ENCODE measurements at regions not wholly inside any gene's neighbourhood (a gene's known extent, or its start where the extent isn't known, plus 50 kb on each side); places are given as distances from the start of the nearest gene placed in this dataset.

DNA sequence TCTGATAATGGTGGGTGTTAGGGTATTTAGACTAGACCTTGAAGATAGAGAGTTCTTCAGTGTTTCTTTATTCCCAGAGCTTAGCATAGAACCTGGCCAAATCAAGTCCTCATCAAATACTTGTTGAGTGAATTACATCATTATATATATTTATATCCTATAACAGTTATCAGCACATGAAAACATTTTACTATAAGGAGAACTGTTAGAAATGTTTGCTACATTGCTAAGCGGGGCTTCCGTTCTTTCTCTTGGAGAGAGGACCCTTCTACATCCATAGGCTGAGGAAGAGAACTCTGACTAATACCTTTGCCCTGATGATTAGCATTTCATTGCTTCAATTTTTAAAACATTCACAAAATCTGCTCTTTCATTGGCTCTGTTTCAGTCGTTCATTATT, 66.5 kb upstream of the NBL1 start:
- DNase-seq (no peak), ATAC-seq (ENCODE audit: low read depth) (no peak)
- Histone ChIP-seq H2AFZ (ENCODE audit: insufficient read depth, low read depth, low read length, poor library complexity, severe bottlenecking) (no peak overlapping the region), H3K27me3 (replicated peaks in 1 of 4; ENCODE audit: control extremely low read depth in 1 of 4, control insufficient read depth in 3 of 4, insufficient read depth in 4 of 4, low read length in 3 of 4) (no peaks in the 10 kb centered on the region), H3K9me3 (ENCODE audit: control extremely low read depth in 1 of 3, control insufficient read depth in 2 of 3, insufficient read depth in 1 of 3, low read length in 2 of 3) (peaks cover 0 to 3% (median 3%) of the 10 kb centered on the region in 3 donors), H3K79me2 (ENCODE audit: control insufficient read depth, insufficient read depth, low read length) (no peaks in the 10 kb centered on the region), H3K4me2 (replicated peaks; ENCODE audit: low read depth, low read length, poor library complexity, severe bottlenecking) (no peak overlapping the region), H4K20me1 (ENCODE audit: control insufficient read depth, insufficient read depth, low read length, poor library complexity, severe bottlenecking) (no peaks in the 10 kb centered on the region), H3K36me3 (replicated peaks in 1 of 2; ENCODE audit: control extremely low read depth in 1 of 2, control insufficient read depth in 1 of 2, extremely low read depth in 1 of 2, insufficient read depth in 2 of 2, low read length in 1 of 2) (no peaks in the 10 kb centered on the region), H3K27ac (ENCODE audit: low read length in 2 of 2) (no peak overlapping the region), H3K9ac (ENCODE audit: low read length) (no peak overlapping the region), H3K4me3 (ENCODE audit: control extremely low read depth in 1 of 5, extremely low read depth in 1 of 5, insufficient read depth in 1 of 5, low read depth in 2 of 5, low read length in 4 of 5) (no peak overlapping the region), H3K4me1 (ENCODE audit: control insufficient read depth in 2 of 2, insufficient read depth in 2 of 2, low read length in 2 of 2) (peaks cover 4 to 6% of the 10 kb centered on the region in 2 donors)
- ChIA-PET CTCF (no interaction called here), POLR2A (no interaction called here)
- Mint-ChIP-seq H3K4me1 (peaks cover 8% of the 10 kb centered on the region), H3K27me3 (peaks cover 26% of the 10 kb centered on the region), H3K4me3 (no peak overlapping the region), H3K27ac (no peak overlapping the region), H3K9me3 (ENCODE audit: insufficient read depth) (no peaks in the 10 kb centered on the region)
- no CpG with 5 or more reads among the region's 3 CpGs for WGBS (ENCODE audit: insufficient coverage)
- TF ChIP-seq, protein P1, sequence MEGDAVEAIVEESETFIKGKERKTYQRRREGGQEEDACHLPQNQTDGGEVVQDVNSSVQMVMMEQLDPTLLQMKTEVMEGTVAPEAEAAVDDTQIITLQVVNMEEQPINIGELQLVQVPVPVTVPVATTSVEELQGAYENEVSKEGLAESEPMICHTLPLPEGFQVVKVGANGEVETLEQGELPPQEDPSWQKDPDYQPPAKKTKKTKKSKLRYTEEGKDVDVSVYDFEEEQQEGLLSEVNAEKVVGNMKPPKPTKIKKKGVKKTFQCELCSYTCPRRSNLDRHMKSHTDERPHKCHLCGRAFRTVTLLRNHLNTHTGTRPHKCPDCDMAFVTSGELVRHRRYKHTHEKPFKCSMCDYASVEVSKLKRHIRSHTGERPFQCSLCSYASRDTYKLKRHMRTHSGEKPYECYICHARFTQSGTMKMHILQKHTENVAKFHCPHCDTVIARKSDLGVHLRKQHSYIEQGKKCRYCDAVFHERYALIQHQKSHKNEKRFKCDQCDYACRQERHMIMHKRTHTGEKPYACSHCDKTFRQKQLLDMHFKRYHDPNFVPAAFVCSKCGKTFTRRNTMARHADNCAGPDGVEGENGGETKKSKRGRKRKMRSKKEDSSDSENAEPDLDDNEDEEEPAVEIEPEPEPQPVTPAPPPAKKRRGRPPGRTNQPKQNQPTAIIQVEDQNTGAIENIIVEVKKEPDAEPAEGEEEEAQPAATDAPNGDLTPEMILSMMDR (IDR thresholded peaks at IDR 0.05) = no peak
- TF ChIP-seq EZH2 (IDR thresholded peaks at IDR 0.05; ENCODE audit: borderline replicate concordance, insufficient read depth, low read depth, low read length, poor library complexity, severe bottlenecking) = no peak
- intact Hi-C loops (cut with micrococcal nuclease) = no loop called here

DNA sequence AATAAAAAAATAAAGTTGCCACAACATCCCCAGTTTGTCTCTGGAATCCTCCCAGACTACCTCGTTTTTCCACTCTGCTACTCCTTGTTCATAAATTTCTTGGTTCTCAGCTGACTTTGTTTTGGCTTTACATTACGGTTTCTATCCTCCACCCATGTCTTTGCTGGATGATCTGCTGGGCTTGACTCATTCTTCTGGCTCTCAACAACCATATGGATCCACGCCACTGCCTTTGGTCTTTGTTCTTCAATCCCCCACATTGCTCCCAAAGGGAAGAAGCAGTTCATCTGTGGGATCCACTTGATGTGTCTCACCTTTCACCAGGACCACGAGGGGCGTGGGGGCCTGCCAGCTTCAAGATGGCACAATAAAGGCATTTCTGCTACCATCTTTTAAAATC, 67.1 kb upstream of the NBL1 start:
- DNase-seq (no peak), ATAC-seq (ENCODE audit: low read depth) (no peak)
- ChIA-PET POLR2A (no interaction called here), CTCF (no interaction called here)
- H3K9ac ChIP-seq (ENCODE audit: low read length) = no peak overlapping the region
- no peak overlapping the region for H2AFZ ChIP-seq (ENCODE audit: insufficient read depth, low read depth, low read length, poor library complexity, severe bottlenecking)
- intact Hi-C loops (cut with micrococcal nuclease) = no loop called here
- peaks cover 0 to 7% (median 3%) of the 10 kb centered on the region in 3 donors for H3K9me3 ChIP-seq (ENCODE audit: control extremely low read depth in 1 of 3, control insufficient read depth in 2 of 3, insufficient read depth in 1 of 3, low read length in 2 of 3)
- H4K20me1 ChIP-seq (ENCODE audit: control insufficient read depth, insufficient read depth, low read length, poor library complexity, severe bottlenecking) = no peaks in the 10 kb centered on the region
- H3K27me3 ChIP-seq (replicated peaks in 1 of 4; ENCODE audit: control extremely low read depth in 1 of 4, control insufficient read depth in 3 of 4, insufficient read depth in 4 of 4, low read length in 3 of 4) = no peaks in the 10 kb centered on the region
- H3K27ac ChIP-seq (ENCODE audit: low read length in 2 of 2) = no peak overlapping the region
- H3K79me2 ChIP-seq (ENCODE audit: control insufficient read depth, insufficient read depth, low read length) = no peaks in the 10 kb centered on the region
- Mint-ChIP-seq H3K4me3 (no peak overlapping the region), H3K9me3 (ENCODE audit: insufficient read depth) (no peaks in the 10 kb centered on the region), H3K27me3 (peaks cover 28% of the 10 kb centered on the region), H3K4me1 (peaks cover 4% of the 10 kb centered on the region), H3K27ac (no peak overlapping the region)
- 65% methylated on average over 3 of the region's 5 CpGs for WGBS (ENCODE audit: insufficient coverage)
- no peak overlapping the region for H3K4me3 ChIP-seq (ENCODE audit: control extremely low read depth in 1 of 5, extremely low read depth in 1 of 5, insufficient read depth in 1 of 5, low read depth in 2 of 5, low read length in 4 of 5)
- no peak for TF ChIP-seq EZH2 (IDR thresholded peaks at IDR 0.05; ENCODE audit: borderline replicate concordance, insufficient read depth, low read depth, low read length, poor library complexity, severe bottlenecking)
- TF ChIP-seq, protein P1 (IDR thresholded peaks at IDR 0.05) = no peak
- H3K36me3 ChIP-seq (replicated peaks in 1 of 2; ENCODE audit: control extremely low read depth in 1 of 2, control insufficient read depth in 1 of 2, extremely low read depth in 1 of 2, insufficient read depth in 2 of 2, low read length in 1 of 2) = no peaks in the 10 kb centered on the region
- H3K4me2 ChIP-seq (replicated peaks; ENCODE audit: low read depth, low read length, poor library complexity, severe bottlenecking) = no peak overlapping the region
- peaks cover under 1 to 1% of the 10 kb centered on the region in 2 donors for H3K4me1 ChIP-seq (ENCODE audit: control insufficient read depth in 2 of 2, insufficient read depth in 2 of 2, low read length in 2 of 2)

Data from B cell (primary cell).